IMR-90 (cell line): ENCODE measurements at regions not wholly inside any gene's neighbourhood (a gene's known extent, or its start where the extent isn't known, plus 50 kb on each side); places are given as distances from the start of the nearest gene placed in this dataset.
A peak's percentile ranks its signal among the peaks of the same experiment; 100 is the strongest.

ENCODE experiments used
- BHLHE40 ChIP-seq: fragments of 150-350 bp; IDR thresholded peaks from 2 replicates; pipeline ENCODE4 v1.6.1; 2016; ENCODE audit warnings: mild to moderate bottlenecking, low read depth, low read length
- CTCF ChIP-seq: conservative IDR thresholded peaks from 2 replicates; pipeline ENCODE4 v1.5.1; 2012; ENCODE audit warnings: mild to moderate bottlenecking, low read depth, low read length, improper control_type of control experiment
- MAFK ChIP-seq: IDR thresholded peaks from 2 replicates; pipeline ENCODE4 v1.6.1; 2012; ENCODE audit warnings: low read depth, low read length, improper control_type of control experiment
- NFE2L2 ChIP-seq: fragments of 150-350 bp; IDR thresholded peaks from 2 replicates; pipeline ENCODE4 v1.6.1; 2016; ENCODE audit warnings: low read depth, mild to moderate bottlenecking, low read length
- POLR2A ChIP-seq: IDR thresholded peaks from 2 replicates; pipeline ENCODE4 v1.6.1; 2012; ENCODE audit warnings: mild to moderate bottlenecking, low read depth, low read length
- RFX5 ChIP-seq: IDR thresholded peaks from 2 replicates; pipeline ENCODE4 v1.8.0; 2012; ENCODE audit warnings: low read depth, mild to moderate bottlenecking, low read length, moderate library complexity

- TF ChIP-seq RFX5 (peak; percentile 8; the same call in 1 of the 2 replicates), MAFK (no peak), POLR2A (no peak), NFE2L2 (no peak), CTCF (peak; percentile 97), BHLHE40 (no peak)
Measured at GRCh38 chr2:40760071-40760666, 308.3 kb upstream of the SLC8A1 start (continued).
